NOMO-1 (cell line): ENCODE measurements at regions not wholly inside any gene's neighbourhood (a gene's known extent, or its start where the extent isn't known, plus 50 kb on each side); places are given as distances from the start of the nearest gene placed in this dataset.
A peak's percentile ranks its signal among the peaks of the same experiment; 100 is the strongest.

Experiments
- DNase-seq, 2 experiments: peaks; one replicate each; lab custom pipeline; 2025; ENCODE audit not compliant: unreplicated experiment in 2 of 2; lab: John Stamatoyannopoulos, UW

GRCh38 chr3:41026394-41027177 is 172.7 kb upstream of the CTNNB1 start:
- DNase-seq = no peak

- DNase-seq = no peak
Measured at GRCh38 chr3:41029356-41029755, 169.9 kb upstream of the CTNNB1 start.

- DNase-seq = no peak
Measured at GRCh38 chr3:41030220-41030619, 169.1 kb upstream of the CTNNB1 start.

GRCh38 chr3:41031401-41031800 is 167.9 kb upstream of the CTNNB1 start:
- peak; percentile 51 to 80 for DNase-seq

- no peak for DNase-seq
Measured at GRCh38 chr3:41033956-41034519, 165.3 kb upstream of the CTNNB1 start.

- DNase-seq = no peak
Measured at GRCh38 chr3:41035456-41036022, 163.8 kb upstream of the CTNNB1 start.

GRCh38 chr3:41037651-41038334 is 161.5 kb upstream of the CTNNB1 start:
- DNase-seq = no peak

- no peak for DNase-seq
Measured at GRCh38 chr3:41040256-41040655, 159.0 kb upstream of the CTNNB1 start.

- DNase-seq = no peak
Measured at GRCh38 chr3:41041462-41041861, 157.8 kb upstream of the CTNNB1 start.

- DNase-seq = no peak
Measured at GRCh38 chr3:41041899-41042298, 157.4 kb upstream of the CTNNB1 start.

- no peak for DNase-seq
Measured at GRCh38 chr3:41044523-41044922, 154.8 kb upstream of the CTNNB1 start.

- DNase-seq = no peak
Measured at GRCh38 chr3:41045491-41045890, 153.8 kb upstream of the CTNNB1 start.

GRCh38 chr3:41050144-41050543 is 149.2 kb upstream of the CTNNB1 start:
- DNase-seq = no peak

GRCh38 chr3:41053220-41053619 is 146.1 kb upstream of the CTNNB1 start:
- no peak for DNase-seq

- no peak for DNase-seq
Measured at GRCh38 chr3:41060106-41060505, 139.2 kb upstream of the CTNNB1 start.

GRCh38 chr3:41064070-41064469 is 135.2 kb upstream of the CTNNB1 start:
- DNase-seq = no peak

GRCh38 chr3:41064526-41064925 is 134.8 kb upstream of the CTNNB1 start:
- DNase-seq = no peak

GRCh38 chr3:41065340-41065739 is 134.0 kb upstream of the CTNNB1 start:
- DNase-seq = no peak

- DNase-seq = no peak
Measured at GRCh38 chr3:41073190-41073589, 126.1 kb upstream of the CTNNB1 start.

GRCh38 chr3:41075975-41076374 is 123.3 kb upstream of the CTNNB1 start:
- no peak for DNase-seq

- DNase-seq = no peak
Measured at GRCh38 chr3:41076399-41076798, 122.9 kb upstream of the CTNNB1 start.

GRCh38 chr3:41080141-41080540 is 119.2 kb upstream of the CTNNB1 start:
- no peak for DNase-seq
